ENCODE measurements at regions not wholly inside any gene's neighbourhood (a gene's known extent, or its start where the extent isn't known, plus 50 kb on each side); places are given as distances from the start of the nearest gene placed in this dataset.

DNA sequence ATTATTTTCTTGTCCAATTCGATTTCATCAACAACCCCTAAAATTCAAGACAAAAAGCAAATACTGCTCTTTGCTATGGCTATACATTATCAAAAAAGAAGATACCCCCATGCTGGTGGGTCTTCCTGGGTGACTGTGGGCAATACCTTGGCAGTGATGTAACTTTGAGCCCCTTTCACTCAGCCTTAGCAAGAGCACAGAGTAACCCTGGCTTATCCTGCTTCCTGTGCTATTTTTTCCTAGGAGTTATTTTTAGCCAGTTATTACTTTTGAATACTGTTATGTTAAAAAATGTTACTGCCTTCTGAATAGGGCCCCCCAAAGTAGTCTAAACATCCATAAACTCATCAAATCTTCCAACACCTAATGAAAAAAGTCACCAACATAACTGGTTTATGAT is 145.6 kb upstream of the TSLP start:
- TF ChIP-seq CTCF (IDR thresholded peaks at IDR 0.05; ENCODE audit: insufficient read depth, low read length, poor library complexity, severe bottlenecking), result no peak
- Histone ChIP-seq H3K36me3 (ENCODE audit: control insufficient read depth, insufficient read depth, low read length) (no peaks in the 10 kb centered on the region), H3K4me3 (replicated peaks; ENCODE audit: low read depth, low read length) (no peak overlapping the region), H3K27me3 (replicated peaks; ENCODE audit: control insufficient read depth, insufficient read depth, low read length) (no peaks in the 10 kb centered on the region)
- no peak for DNase-seq (ENCODE audit: extremely low read depth, insufficient read length)

DNA sequence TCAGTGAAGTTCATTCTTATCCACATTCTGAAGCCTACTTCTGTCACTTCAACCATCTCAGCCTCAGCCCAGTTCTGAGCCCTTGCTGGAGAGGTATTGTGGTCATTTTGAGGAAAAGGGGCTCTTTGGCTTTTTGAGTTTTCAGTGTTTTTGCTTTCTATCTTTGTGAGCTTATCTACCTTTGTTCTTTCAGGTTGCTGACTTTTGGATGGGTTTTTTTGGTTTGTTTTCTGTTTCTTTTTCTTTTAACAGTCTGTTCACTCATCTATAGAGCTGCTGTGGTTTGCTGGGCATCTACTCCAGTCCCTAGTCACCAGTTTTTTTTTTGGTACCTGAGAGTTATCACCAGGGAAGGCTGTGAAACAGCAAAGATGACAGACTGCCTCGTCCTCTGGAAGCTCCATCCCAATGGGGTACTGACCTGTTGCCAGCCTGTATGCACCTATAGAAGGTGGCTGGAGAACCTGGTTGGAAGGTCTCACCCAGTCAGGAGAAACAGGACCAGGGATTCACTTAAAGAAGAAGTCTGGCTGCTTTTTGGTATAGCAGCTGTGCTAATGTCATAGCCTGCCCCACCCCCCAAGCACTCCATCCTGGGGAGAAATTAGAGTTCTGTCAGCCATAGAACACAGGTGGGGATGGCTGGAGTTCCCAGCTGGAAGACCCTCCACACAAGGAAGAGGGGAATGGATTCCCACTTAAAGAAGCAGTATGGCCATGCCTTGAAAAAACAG is 138.6 kb upstream of the TSLP start:
- Histone ChIP-seq H3K36me3 (ENCODE audit: control insufficient read depth, insufficient read depth, low read length) (no peaks in the 10 kb centered on the region), H3K27me3 (replicated peaks; ENCODE audit: control insufficient read depth, insufficient read depth, low read length) (no peaks in the 10 kb centered on the region), H3K4me3 (replicated peaks; ENCODE audit: low read depth, low read length) (no peak overlapping the region)
- TF ChIP-seq CTCF (IDR thresholded peaks at IDR 0.05; ENCODE audit: insufficient read depth, low read length, poor library complexity, severe bottlenecking), result no peak
- no peak for DNase-seq (ENCODE audit: extremely low read depth, insufficient read length)

GRCh38 chr5:110940136-110940535 is 131.4 kb upstream of the TSLP start:
- DNase-seq (ENCODE audit: extremely low read depth, insufficient read length), result no peak
- no peaks in the 10 kb centered on the region for H3K27me3 ChIP-seq (replicated peaks; ENCODE audit: control insufficient read depth, insufficient read depth, low read length)
- no peak overlapping the region for H3K4me3 ChIP-seq (replicated peaks; ENCODE audit: low read depth, low read length)
- H3K36me3 ChIP-seq (ENCODE audit: control insufficient read depth, insufficient read depth, low read length), result no peaks in the 10 kb centered on the region
- no peak for TF ChIP-seq CTCF (IDR thresholded peaks at IDR 0.05; ENCODE audit: insufficient read depth, low read length, poor library complexity, severe bottlenecking)

- DNase-seq (ENCODE audit: extremely low read depth, insufficient read length), result no peak
- no peaks in the 10 kb centered on the region for H3K36me3 ChIP-seq (ENCODE audit: control insufficient read depth, insufficient read depth, low read length)
- no peaks in the 10 kb centered on the region; the same call in 1 of the 2 replicates for H3K27me3 ChIP-seq (replicated peaks; ENCODE audit: control insufficient read depth, insufficient read depth, low read length)
- no peak overlapping the region for H3K4me3 ChIP-seq (replicated peaks; ENCODE audit: low read depth, low read length)
- no peak for TF ChIP-seq CTCF (IDR thresholded peaks at IDR 0.05; ENCODE audit: insufficient read depth, low read length, poor library complexity, severe bottlenecking)
Observed at GRCh38 chr5:110945874-110946436, 125.6 kb upstream of the TSLP start.

- no peak for TF ChIP-seq CTCF (IDR thresholded peaks at IDR 0.05; ENCODE audit: insufficient read depth, low read length, poor library complexity, severe bottlenecking)
- Histone ChIP-seq H3K36me3 (ENCODE audit: control insufficient read depth, insufficient read depth, low read length) (no peaks in the 10 kb centered on the region), H3K27me3 (replicated peaks; ENCODE audit: control insufficient read depth, insufficient read depth, low read length) (no peaks in the 10 kb centered on the region), H3K4me3 (replicated peaks; ENCODE audit: low read depth, low read length) (no peak overlapping the region)
- DNase-seq (ENCODE audit: extremely low read depth, insufficient read length), result no peak
Observed at GRCh38 chr5:110951373-110951791, 120.1 kb upstream of the TSLP start.

All from GM06990 (cell line).